Pulmonary artery endothelial cell (primary cell): ENCODE measurements at regions not wholly inside any gene's neighbourhood (a gene's known extent, or its start where the extent isn't known, plus 50 kb on each side); places are given as distances from the start of the nearest gene placed in this dataset.

ENCODE experiments used
- DNase-seq: peaks from one replicate; pipeline ENCODE4 v3.0.0-alpha.2; 2011; ENCODE audit warnings: low read depth, low spot score

DNA sequence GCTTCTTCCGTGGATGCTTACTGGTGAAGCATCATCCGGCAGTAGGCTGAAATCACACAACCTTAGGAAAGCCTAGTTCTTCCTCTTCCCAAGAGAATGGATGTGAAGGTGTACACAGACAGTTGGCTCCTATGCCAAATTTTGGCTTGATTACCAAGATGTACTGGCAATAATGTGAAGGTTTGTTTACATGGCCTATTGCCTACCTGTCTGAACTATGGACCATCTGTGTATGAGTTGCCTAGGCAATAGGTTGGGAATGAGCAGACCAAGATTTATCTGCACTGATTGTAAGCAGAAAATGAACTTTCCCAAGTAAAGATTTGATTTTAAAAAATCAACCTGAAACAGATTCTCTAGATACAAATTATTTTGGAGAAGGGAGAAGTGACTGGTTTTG lies 325.9 kb upstream of the SORCS1 start:
- no peak for DNase-seq

GRCh38 chr10:107487284-107487683 lies 322.8 kb upstream of the SORCS1 start:
- DNase-seq: no peak

- DNase-seq: no peak
These were observed 320.5 kb upstream of the SORCS1 start for GRCh38 chr10:107485019-107485418.

DNA sequence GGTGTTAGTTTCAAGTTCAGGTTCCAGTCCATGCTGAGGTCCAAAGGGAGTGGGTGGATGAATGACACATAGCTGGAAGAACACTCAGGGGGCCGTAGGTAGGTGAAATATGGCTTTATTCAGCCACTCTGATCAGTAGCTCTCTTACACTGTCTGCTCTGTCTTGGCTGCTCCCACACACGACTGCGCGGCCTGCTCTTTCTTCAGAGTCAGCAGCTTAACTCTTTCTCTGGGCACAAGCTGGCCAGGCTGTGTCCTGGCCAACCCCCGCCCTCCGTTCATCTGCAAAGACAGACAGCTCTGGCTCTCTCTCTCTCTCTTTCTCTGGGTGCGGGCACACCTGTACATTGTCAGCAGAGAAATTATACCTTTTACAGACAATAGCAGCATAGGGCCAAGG lies 317.4 kb upstream of the SORCS1 start:
- DNase-seq: no peak

- DNase-seq: no peak
These were observed 316.7 kb upstream of the SORCS1 start for GRCh38 chr10:107481224-107481623.

- DNase-seq: no peak
These were observed 316.3 kb upstream of the SORCS1 start for GRCh38 chr10:107480781-107481180.

- DNase-seq: no peak
These were observed 312.8 kb upstream of the SORCS1 start for GRCh38 chr10:107477266-107477665.

- DNase-seq: no peak
These were observed 311.9 kb upstream of the SORCS1 start for GRCh38 chr10:107476408-107476807.

- DNase-seq: no peak
These were observed 310.1 kb upstream of the SORCS1 start for GRCh38 chr10:107474650-107475049.

DNA sequence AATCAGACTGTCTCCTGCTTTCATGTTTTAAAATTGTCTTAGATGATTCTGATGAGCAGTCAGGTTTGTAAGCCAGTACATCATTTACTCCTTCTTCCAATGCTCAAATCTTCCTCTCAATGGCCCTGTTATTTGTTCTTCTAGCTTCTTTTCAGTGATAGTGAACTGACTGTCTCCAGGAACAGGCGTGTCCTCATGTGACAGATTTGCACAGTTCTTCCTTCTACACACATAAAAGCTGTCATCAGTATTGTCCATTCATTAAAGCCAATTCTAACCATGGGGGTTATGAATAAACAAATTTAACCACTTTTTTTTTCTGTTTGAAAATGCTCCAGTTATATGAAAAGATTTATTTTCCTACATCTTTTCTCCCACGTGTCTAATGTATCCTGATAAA lies 308.7 kb upstream of the SORCS1 start:
- DNase-seq: no peak

DNA sequence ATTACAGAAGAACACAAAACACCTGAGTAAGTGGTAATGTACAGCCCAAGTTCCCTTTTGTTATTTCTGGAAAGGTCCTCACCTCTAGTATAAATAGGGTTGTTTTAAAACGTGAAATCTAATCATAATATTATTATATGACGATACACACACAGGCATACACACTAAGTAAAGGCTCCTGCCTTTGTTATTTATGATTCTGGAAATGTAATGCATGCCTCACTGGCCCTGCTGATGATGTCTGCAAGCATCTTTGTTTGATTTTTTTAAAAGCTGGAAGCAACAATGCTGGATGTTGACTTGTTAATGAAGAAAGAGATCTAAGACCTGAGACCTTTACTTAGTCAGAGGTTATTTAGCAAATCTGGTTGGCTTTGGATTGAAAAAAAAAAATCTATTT lies 307.4 kb upstream of the SORCS1 start:
- DNase-seq: no peak

DNA sequence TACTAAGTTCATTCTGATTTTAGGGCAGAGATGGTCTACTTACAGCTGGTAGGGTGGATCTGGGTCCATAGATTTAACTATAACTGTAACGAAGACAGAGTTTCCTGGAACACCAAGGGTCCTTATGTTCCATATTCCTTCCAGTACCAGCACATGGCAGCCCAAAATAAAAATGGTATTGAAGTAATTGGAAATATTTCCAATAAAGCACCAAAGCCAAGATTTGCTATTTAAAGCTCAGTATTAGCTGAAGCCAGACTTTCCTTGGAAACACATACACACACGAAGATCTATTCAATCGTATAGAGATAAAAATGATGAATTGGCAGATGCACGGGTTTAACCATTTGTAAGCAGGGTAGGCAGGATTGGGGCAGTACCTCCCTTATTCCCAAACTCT lies 289.1 kb upstream of the SORCS1 start:
- no peak for DNase-seq

- DNase-seq: no peak
These were observed 286.5 kb upstream of the SORCS1 start for GRCh38 chr10:107451047-107451446.

- no peak for DNase-seq
These were observed 285.6 kb upstream of the SORCS1 start for GRCh38 chr10:107450056-107450455.

GRCh38 chr10:107444443-107444842 lies 279.9 kb upstream of the SORCS1 start:
- no peak for DNase-seq

DNA sequence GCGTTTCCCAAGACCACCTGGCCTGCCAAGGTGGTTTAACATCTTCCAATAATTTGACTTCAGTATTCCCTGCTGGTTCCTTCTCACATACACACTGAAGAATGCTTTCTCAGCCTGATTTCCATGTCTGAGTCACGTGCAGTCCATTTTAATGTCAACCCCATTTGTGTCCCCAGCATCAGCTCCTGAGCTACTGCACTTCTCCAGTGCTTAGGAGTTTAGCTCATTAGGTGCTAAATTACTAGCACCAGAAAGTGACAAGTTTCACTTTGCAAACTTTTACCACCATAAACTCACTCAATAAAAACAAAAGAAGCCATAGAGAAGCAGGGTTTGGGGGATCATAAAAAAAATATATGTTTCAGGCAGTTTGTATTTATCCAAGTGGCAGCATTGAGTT lies 279.3 kb upstream of the SORCS1 start:
- DNase-seq: no peak

DNA sequence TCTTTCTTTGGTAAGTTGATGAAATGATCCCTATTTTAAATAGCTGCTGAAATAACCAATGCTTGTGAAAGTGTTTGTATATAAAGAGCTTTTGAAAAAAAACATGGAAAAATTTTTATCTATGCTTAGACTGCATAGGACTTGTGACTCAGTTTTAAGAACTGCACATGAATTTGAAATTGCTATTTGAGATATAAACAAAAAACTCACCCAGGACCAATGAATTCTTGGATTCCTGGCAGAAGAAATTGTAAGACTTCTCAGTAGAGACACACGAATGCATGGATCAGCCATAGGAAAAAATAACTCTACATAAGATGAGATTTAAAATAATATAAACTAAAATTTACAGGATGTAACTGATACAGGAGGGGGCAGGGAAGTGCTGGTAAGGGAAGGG lies 278.8 kb upstream of the SORCS1 start:
- DNase-seq: no peak

DNA sequence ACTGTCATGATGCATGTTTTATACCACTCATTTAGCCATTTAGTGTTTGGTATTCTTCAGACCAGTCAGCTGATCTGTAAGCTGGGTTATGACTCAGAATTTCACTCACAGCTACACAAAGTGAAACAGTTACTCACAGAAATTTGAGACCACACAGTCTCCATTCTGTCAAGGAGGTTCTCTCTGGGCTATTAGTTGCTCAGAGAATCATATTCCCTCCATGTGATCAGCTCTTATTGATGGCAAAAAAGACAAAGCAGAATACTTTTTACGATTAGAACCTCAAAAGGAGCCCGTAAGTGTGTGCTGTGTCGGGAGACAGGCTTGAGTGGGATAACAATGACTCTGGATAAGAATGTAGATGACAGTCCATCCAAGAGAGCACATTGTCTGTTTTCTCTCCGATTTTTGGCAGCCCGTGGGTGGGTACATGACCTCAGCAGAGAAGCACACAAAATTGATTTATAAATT lies 277.6 kb upstream of the SORCS1 start:
- no peak for DNase-seq

GRCh38 chr10:107440741-107441140 lies 276.2 kb upstream of the SORCS1 start:
- no peak for DNase-seq

DNA sequence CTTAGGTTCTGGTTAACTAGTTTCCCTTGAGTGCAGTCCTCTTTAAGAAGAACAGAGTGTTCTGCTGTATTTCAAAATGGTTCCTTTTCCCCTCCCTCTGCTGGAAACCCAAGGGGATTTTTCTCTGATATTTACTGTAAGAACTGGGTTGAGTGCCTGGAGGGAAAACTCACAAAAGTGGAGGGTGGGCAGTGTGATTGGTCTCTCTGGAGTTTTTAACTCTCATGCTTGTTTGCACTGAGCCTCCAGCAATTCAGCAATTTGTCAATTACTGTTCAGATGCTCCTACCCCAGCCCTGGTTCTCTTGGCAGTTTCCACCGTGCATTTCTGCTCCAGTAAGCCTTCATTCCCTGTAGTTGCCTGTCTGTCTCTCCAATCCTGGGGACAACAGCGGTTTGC lies 273.4 kb upstream of the SORCS1 start:
- no peak for DNase-seq

DNA sequence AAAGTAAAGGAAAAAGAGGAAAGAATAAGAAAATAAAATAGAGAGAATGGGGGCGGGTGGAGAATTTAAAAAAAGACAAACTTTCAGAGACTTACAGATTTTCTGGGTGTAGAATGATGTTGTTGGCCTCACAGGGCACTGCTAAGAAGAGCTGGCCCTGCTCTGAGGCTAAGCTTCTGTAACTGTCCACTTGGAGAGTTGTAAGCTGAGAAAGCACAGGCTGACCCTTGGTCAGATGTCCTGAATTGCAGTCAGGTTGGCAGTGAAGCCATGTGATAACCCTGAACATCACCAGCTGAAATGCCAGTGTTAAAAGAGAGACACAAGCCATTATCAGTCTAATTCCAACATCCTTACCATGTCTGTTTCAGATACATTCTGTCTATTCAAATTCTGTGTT lies 272.1 kb upstream of the SORCS1 start:
- no peak for DNase-seq

DNA sequence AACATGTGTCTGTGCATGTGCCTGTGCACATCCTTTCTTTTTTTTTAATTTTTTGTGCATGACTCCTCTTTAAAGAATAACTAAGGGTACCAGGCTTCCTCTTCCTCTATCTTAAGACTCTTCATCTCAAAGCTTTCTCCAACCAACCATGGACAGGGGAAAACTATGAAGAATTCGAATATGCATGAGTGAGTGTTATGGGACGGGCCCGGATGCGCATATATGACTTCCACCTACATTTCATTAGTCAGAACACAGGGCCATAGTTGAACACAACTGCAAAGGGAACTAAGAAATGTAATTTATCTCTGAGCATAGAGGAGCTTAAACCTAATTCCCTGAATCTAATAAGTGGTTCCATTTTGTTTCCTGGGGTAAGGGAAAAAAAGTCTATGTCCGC lies 270.3 kb upstream of the SORCS1 start:
- no peak for DNase-seq

GRCh38 chr10:107434201-107434600 lies 269.7 kb upstream of the SORCS1 start:
- no peak for DNase-seq

DNA sequence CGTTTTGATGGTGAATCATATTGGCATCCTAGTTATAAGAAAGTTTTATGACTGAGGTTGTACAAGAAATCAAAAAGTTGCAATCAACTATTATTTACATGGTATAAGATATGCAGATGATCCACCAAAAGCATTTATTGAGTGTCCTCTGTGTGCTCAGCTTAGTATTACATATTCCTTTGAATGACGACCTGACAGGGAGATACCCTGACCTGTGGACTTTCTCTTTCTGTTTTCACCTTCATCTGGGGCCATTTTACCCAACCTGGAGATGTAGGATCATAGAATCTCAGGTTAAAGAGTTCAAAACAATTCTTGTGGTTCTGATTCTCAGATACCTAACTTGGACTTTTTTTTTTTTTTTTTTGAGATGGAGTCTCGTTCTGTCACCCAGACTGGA lies 269.1 kb upstream of the SORCS1 start:
- no peak for DNase-seq

DNA sequence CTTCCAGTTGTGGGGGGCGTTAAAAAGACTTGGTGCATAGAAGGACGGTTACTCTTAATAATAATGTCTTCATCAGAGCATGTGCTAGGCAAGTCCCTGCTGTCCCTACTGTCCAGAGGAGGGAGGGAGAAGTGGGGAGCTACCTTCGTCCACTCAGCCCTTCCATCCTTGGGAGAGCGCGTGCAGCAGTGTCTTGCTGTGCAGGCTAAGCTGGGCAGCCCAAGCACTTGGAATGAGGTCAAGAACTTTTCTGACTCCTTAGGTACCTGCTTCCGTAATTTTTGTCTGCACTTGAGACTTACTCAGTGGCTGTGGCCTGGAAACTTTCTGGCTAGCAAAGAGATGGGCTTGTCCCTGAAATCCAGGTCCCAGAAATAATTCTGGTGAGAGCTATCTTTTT lies 265.9 kb upstream of the SORCS1 start:
- DNase-seq: no peak
